ENCODE measurements at regions not wholly inside any gene's neighbourhood (a gene's known extent, or its start where the extent isn't known, plus 50 kb on each side); places are given as distances from the start of the nearest gene placed in this dataset.

DNA sequence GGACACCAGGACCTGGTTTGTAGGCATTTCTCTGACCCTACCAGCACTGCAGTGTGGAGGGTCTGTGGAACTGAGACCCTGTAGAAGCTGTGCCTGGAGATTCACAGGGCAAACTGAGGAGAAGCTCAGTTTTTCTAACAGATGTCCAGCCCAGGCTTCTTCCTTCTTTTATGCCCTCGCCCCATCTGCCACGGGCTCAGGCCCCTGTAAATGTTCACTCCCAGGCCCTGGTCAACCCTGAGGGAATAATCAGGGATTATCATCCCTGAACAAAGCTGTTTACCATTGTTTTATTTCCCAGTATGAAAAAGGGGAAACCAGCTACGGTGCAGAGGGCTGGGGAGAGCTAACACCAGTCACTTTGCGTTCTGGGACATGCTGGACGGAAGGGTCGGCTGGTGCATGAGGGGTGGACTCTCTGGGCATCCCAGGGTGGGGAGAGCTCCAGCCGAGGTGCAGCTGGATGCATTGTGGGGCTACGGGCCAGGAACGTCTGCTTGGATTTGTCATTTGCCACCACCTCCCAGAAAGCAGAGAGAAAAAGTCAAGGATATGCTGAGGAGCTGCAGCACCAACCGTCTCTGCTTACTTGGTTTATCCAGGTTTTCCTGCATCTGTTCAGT, 183.8 kb downstream of the TFCP2L1 start:
- TF ChIP-seq Cebpa-rat (IDR thresholded peaks at IDR 0.05), result no peak
- H3K4me1 ChIP-seq, result 0 out of 2 replicates have a peak, but pooled peaks cover 4% of the 10 kb centered on the region
- H4K20me1 ChIP-seq, result no peaks in the 10 kb centered on the region
- no peak overlapping the region for H3K4me2 ChIP-seq
- H3K9me3 ChIP-seq, result no peaks in the 10 kb centered on the region
- H3K4me3 ChIP-seq, result no peak overlapping the region
- no peaks in the 10 kb centered on the region for H3K27me3 ChIP-seq
- no peak overlapping the region for H3K27ac ChIP-seq
- H3K36me3 ChIP-seq, result no peaks in the 10 kb centered on the region
- H3K9ac ChIP-seq, result no peak overlapping the region

DNA sequence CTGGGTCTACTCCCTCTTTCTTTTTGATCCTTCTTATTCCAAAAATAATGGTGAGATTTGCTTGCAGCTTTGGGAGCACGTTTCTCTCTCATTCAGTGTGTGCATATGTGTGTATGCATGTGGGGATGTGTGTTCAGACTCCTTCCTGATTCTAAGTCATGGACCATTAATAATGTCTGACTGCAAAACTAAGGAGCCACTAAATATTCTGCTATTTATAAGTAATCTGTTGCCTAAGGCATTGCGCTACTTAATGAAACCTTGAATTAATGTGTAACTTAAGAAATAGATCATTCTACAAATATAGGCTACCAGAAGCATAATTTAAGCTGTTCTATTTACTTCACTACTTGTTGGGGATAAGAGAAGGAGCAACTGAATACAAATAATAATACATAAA, 182.1 kb downstream of the TFCP2L1 start:
- TF ChIP-seq Cebpa-rat (IDR thresholded peaks at IDR 0.05), result no peak
- H3K4me3 ChIP-seq, result no peak overlapping the region

DNA sequence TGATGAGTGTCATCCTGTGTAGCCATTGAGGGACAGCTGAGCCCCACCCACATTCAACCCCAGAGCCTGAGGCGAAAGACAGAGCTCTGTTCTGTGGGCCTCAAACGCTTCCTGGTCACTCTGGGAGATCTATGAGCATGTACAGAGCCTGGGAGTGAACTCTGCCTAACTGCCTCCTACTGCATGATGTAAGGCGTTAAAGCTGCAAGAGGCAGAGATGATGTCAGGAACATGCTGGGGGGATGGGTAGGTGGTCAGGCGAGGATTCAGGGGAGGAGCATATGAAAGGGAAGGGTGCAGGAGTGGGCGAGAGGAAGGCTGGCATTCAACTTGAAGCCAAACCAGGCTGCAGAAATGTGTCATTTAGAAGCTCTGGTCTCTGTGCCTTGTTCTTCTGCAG, 181.0 kb downstream of the TFCP2L1 start:
- no peak overlapping the region for H3K4me2 ChIP-seq
- TF ChIP-seq Cebpa-rat (IDR thresholded peaks at IDR 0.05), result no peak

More for the DNA sequence above, 182.1 kb downstream of the TFCP2L1 start:
- no peak overlapping the region for H3K27ac ChIP-seq
- H3K9ac ChIP-seq, result no peak overlapping the region
- no peaks in the 10 kb centered on the region for H3K36me3 ChIP-seq
- no peak overlapping the region for H3K4me2 ChIP-seq
- 0 out of 2 replicates have a peak, but pooled peaks cover 4% of the 10 kb centered on the region for H3K4me1 ChIP-seq
- no peaks in the 10 kb centered on the region for H4K20me1 ChIP-seq
- no peaks in the 10 kb centered on the region for H3K9me3 ChIP-seq
- H3K27me3 ChIP-seq, result no peaks in the 10 kb centered on the region

DNA sequence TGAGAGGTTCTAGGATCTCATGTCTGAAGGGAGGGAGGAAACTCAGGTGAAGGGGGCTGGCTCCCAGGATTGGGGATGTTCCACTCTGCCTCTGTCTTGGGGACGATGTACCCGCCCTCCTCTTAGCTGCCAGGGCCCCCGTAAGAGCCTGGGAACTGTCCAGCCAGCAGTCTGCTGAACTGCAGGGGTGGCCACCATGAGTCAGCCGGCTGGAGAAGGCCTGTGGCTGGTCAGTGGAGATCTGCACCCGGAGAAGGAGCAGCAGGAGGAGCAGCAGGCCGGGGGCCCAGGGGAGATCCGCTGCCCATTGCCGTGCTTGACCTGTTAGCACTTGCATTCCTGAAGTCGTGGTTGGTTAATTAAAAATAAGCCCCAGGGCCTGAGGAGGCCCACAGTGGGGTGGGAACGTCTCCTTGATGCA, 180.3 kb downstream of the TFCP2L1 start:
- Histone ChIP-seq H4K20me1 (no peaks in the 10 kb centered on the region), H3K9ac (no peak overlapping the region), H3K4me2 (no peak overlapping the region), H3K4me1 (no peaks in the 10 kb centered on the region), H3K36me3 (no peaks in the 10 kb centered on the region), H3K4me3 (no peak overlapping the region), H3K27me3 (no peaks in the 10 kb centered on the region), H3K9me3 (no peaks in the 10 kb centered on the region), H3K27ac (no peak overlapping the region)
- TF ChIP-seq Cebpa-rat (IDR thresholded peaks at IDR 0.05), result no peak

More for the DNA sequence above, 181.0 kb downstream of the TFCP2L1 start:
- no peak overlapping the region for H3K9ac ChIP-seq
- 0 out of 2 replicates have a peak, but pooled peaks cover 4% of the 10 kb centered on the region for H3K4me1 ChIP-seq
- H3K9me3 ChIP-seq, result no peaks in the 10 kb centered on the region
- no peak overlapping the region for H3K4me3 ChIP-seq
- no peaks in the 10 kb centered on the region for H3K27me3 ChIP-seq
- H3K36me3 ChIP-seq, result no peaks in the 10 kb centered on the region
- H4K20me1 ChIP-seq, result no peaks in the 10 kb centered on the region
- H3K27ac ChIP-seq, result no peak overlapping the region

DNA sequence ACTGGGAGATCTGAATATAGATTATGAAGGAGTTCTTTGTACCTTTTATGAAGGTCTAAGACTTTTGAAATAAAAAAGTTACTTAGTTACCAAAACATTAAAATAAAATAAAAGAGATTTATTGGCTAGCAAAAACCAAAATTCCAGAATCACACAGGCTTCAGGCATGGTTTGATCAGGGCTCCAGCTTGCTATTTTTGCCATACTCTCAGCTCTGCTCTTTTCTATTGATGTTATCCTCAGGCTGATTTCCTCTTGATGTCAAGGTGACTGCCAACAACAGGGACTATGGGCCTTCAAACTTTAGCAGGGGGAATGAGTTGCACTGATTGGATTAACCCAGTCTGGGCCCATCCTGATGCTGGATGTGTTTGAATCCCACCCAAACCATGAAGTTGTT, 174.1 kb downstream of the TFCP2L1 start:
- no peak overlapping the region for H3K27ac ChIP-seq
- no peak overlapping the region for H3K4me2 ChIP-seq
- H3K9me3 ChIP-seq, result peaks cover 10% of the 10 kb centered on the region
- H3K4me1 ChIP-seq, result no peaks in the 10 kb centered on the region
- no peaks in the 10 kb centered on the region for H3K36me3 ChIP-seq
- H3K4me3 ChIP-seq, result no peak overlapping the region
- H3K9ac ChIP-seq, result no peak overlapping the region
- no peaks in the 10 kb centered on the region for H3K27me3 ChIP-seq
- no peaks in the 10 kb centered on the region for H4K20me1 ChIP-seq
- TF ChIP-seq Cebpa-rat (IDR thresholded peaks at IDR 0.05), result no peak

DNA sequence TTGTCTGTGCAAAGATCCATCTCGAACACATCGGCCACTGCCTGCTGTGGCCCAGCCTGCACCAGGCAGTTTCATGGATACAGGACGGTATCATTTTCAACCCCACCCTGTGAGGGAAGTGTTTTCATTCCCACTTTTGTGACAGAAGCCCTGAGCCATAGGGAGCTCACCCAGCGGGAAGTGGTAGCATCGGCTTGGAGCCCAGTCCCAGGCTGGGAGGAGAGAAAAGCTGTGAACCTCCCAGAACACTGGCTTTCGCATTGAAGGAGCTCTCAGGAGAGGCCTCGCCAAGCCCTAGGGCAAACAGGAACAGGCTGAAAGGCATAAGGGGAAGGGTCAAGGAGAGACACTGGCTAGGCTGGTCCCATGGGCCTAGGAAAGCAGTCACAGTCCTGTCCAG, 166.1 kb downstream of the TFCP2L1 start:
- TF ChIP-seq Cebpa-rat (IDR thresholded peaks at IDR 0.05), result no peak
- Histone ChIP-seq H3K4me3 (no peak overlapping the region), H3K4me1 (no peaks in the 10 kb centered on the region), H3K9ac (no peak overlapping the region), H3K36me3 (no peaks in the 10 kb centered on the region), H3K27ac (no peak overlapping the region), H3K4me2 (no peak overlapping the region), H3K27me3 (no peaks in the 10 kb centered on the region), H4K20me1 (no peaks in the 10 kb centered on the region), H3K9me3 (no peaks in the 10 kb centered on the region)

DNA sequence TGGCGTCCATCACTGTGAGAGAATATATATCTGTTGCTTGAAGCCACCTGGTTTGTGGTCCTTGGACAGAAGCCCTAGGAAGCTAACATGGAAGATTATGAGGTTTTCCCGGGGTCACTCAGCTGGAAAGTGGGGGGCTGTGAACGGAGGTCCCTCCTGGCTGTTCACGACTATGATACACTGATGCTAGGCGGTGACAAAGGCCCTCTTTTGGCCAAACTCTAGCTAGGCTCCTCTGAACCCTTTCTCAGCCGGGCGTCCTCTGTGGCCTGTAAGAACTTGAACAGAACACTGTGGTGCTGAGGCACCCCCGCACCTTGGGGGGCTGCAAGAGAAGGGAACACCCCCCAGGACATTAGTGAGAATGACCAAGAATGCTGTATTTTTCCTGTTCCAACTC, 164.6 kb downstream of the TFCP2L1 start:
- Histone ChIP-seq H4K20me1 (no peaks in the 10 kb centered on the region), H3K4me2 (no peak overlapping the region), H3K4me3 (no peak overlapping the region), H3K9ac (no peak overlapping the region), H3K27ac (no peak overlapping the region), H3K36me3 (no peaks in the 10 kb centered on the region), H3K4me1 (no peaks in the 10 kb centered on the region), H3K27me3 (no peaks in the 10 kb centered on the region), H3K9me3 (no peaks in the 10 kb centered on the region)
- TF ChIP-seq Cebpa-rat (IDR thresholded peaks at IDR 0.05), result no peak

DNA sequence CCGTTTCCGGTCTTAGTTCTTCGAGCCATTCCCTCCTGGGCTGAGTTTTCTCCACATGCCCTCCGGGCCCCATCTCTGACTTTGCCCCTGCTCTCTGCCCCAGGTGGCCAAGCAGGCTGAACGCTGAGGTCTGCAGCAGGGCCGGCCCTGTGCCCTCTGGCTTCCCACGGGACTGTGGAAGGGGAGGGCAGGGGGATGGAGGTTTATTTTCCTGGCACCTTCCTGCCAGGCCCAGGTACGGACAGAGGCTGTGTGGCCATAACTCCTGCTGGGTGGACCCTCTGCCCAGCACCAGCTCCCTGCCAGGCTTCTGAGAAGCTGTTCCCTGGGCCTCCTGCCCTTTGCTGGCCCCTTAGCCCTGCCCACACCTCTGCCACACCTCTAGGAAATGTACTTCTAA, 164.0 kb downstream of the TFCP2L1 start:
- Histone ChIP-seq H3K27me3 (no peaks in the 10 kb centered on the region), H3K4me1 (no peaks in the 10 kb centered on the region), H3K36me3 (no peaks in the 10 kb centered on the region), H4K20me1 (no peaks in the 10 kb centered on the region), H3K27ac (no peak overlapping the region), H3K4me2 (no peak overlapping the region), H3K4me3 (no peak overlapping the region), H3K9ac (no peak overlapping the region), H3K9me3 (no peaks in the 10 kb centered on the region)
- no peak for TF ChIP-seq Cebpa-rat (IDR thresholded peaks at IDR 0.05)

DNA sequence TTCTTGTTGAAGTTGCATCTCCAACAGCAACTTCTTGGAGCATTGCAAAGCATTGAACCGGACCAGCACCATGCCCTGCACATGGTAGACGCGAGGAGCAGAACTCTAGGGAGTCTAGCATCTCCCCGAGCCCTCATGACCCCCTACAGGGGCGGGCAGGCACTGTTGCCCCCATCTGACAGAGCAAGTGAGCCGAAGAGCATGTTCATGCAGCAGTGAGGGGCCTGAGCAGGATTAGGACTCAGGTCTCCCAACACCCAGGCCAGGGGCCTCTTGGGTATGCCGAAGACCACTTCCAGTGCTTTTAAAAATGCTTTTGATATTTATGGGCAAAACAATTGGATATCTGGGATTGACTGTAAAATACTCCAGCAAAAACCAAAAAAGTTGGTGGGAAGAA, 163.3 kb downstream of the TFCP2L1 start:
- Histone ChIP-seq H3K36me3 (no peaks in the 10 kb centered on the region), H3K27ac (no peak overlapping the region), H3K4me1 (no peaks in the 10 kb centered on the region), H4K20me1 (no peaks in the 10 kb centered on the region), H3K9ac (no peak overlapping the region), H3K4me3 (no peak overlapping the region), H3K27me3 (no peaks in the 10 kb centered on the region), H3K4me2 (no peak overlapping the region), H3K9me3 (no peaks in the 10 kb centered on the region)
- TF ChIP-seq Cebpa-rat (IDR thresholded peaks at IDR 0.05), result no peak

DNA sequence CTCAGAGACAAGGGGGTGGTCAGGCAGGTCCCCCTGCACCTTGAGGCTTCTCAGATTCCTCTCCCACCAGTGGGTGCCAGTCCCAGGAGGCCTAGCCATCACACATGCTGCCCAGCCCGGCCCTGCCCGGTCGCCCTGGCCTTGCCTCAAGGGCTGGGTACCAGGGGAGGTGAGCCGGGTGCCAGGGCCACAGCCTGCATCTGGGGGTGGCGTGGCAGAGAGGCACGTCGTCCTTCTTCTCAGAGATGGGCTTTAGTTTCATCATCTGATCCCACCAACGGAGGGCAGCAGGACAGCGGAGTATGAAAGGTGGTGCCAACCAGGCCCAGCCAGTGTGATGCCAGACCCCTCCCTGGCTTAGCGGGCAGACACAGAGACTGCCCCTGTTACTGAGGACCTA, 161.7 kb downstream of the TFCP2L1 start:
- Histone ChIP-seq H3K9ac (no peak overlapping the region), H4K20me1 (no peaks in the 10 kb centered on the region), H3K4me2 (no peak overlapping the region), H3K27me3 (no peaks in the 10 kb centered on the region), H3K36me3 (no peaks in the 10 kb centered on the region), H3K27ac (no peak overlapping the region), H3K4me1 (no peaks in the 10 kb centered on the region), H3K4me3 (no peak overlapping the region), H3K9me3 (no peaks in the 10 kb centered on the region)
- TF ChIP-seq Cebpa-rat (IDR thresholded peaks at IDR 0.05), result no peak

DNA sequence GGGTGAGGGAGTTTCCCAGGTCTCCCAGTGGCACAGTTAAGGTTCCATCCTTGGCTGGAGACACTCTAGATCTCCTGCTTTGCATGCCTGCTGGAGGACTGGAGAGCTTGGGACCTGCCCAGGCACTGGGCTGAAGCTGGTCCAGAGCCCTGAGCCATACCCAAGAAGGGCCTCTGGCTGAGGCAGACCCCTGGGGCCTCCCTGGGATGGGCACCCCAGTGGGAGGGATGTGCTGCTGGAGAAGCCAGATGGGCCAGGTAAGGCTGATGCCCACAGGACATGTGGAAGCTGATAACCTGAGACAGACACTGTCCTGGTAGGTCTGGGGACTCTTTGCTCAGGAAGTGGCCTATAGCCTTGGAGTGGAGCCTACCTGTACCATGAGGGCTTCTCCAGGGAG, 160.7 kb downstream of the TFCP2L1 start:
- no peaks in the 10 kb centered on the region for H3K36me3 ChIP-seq
- H3K27me3 ChIP-seq, result no peaks in the 10 kb centered on the region
- no peak overlapping the region for H3K4me3 ChIP-seq
- no peak overlapping the region for H3K27ac ChIP-seq
- no peak overlapping the region for H3K9ac ChIP-seq
- no peak overlapping the region for H3K4me2 ChIP-seq
- no peaks in the 10 kb centered on the region for H3K4me1 ChIP-seq
- H4K20me1 ChIP-seq, result no peaks in the 10 kb centered on the region
- no peak for TF ChIP-seq Cebpa-rat (IDR thresholded peaks at IDR 0.05)
- H3K9me3 ChIP-seq, result no peaks in the 10 kb centered on the region
